H1 (cell line): ENCODE measurements at regions not wholly inside any gene's neighbourhood (a gene's known extent, or its start where the extent isn't known, plus 50 kb on each side); places are given as distances from the start of the nearest gene placed in this dataset.

ENCODE experiments used
- CTCF ChIA-PET: fragments of 300-600 bp; sonication (Branson Sonifier 250); formaldehyde crosslinking; loops from one replicate; lab custom pipeline; 2021; ENCODE audit not compliant: partially characterized antibody; lab: Charles Lee
- POLR2A ChIA-PET: fragments of 300-600 bp; sonication (Branson Sonifier 250); formaldehyde crosslinking; loops from one replicate; lab custom pipeline; 2021; ENCODE audit warnings: inconsistent platforms; ENCODE audit not compliant: partially characterized antibody; lab: Charles Lee
- DNase-seq, 2 experiments: peaks; one replicate each; pipeline versions ENCODE4 v3.0.0 to v3.0.0-alpha.2; 2010 to 2022; ENCODE audit warnings: low spot score in 2 of 2, low read depth in 1 of 2, mixed read lengths in 1 of 2
- FAIRE-seq: peaks from 2 replicates; lab custom pipeline; 2011; peaks lifted over from hg19 to GRCh38; lab: Jason Lieb, UNC
- H2AFZ ChIP-seq: 2 replicates; pipeline ENCODE4 v1.8.1; 2012; ENCODE audit warnings: low read length, inconsistent platforms
- H2AK5ac ChIP-seq: 2 replicates; pipeline ENCODE4 v1.6.1; 2013; ENCODE audit warnings: low read depth, low read length
- H2BK120ac ChIP-seq: replicated peaks from 2 replicates; pipeline ENCODE3; 2013; ENCODE audit warnings: low read depth, low read length, inconsistent platforms
- H2BK12ac ChIP-seq: 2 replicates; pipeline ENCODE4 v1.6.1; 2013; ENCODE audit warnings: low read depth, low read length
- H2BK15ac ChIP-seq: 2 replicates; pipeline ENCODE4 v1.6.1; 2013; ENCODE audit warnings: low read length
- H2BK20ac ChIP-seq: 2 replicates; pipeline ENCODE4 v1.6.1; 2013; ENCODE audit warnings: low read length
- H2BK5ac ChIP-seq: 2 replicates; pipeline ENCODE4 v1.6.1; 2013; ENCODE audit warnings: low read depth, low read length
- H3K14ac ChIP-seq: 2 replicates; pipeline ENCODE4 v1.6.1; 2013; ENCODE audit warnings: inconsistent platforms; ENCODE audit not compliant: insufficient read length
- H3K18ac ChIP-seq: 2 replicates; pipeline ENCODE4 v1.6.1; 2013; ENCODE audit warnings: low read length; ENCODE audit errors: extremely low read depth
- H3K23ac ChIP-seq: 2 replicates; pipeline ENCODE4 v1.6.1; 2013; ENCODE audit warnings: inconsistent platforms; ENCODE audit not compliant: insufficient read length
- H3K23me2 ChIP-seq: 2 replicates; pipeline ENCODE4 v1.6.1; 2013; ENCODE audit warnings: low read depth, low read length
- H3K27ac ChIP-seq: 2 replicates; pipeline ENCODE4 v1.6.1; 2011; ENCODE audit warnings: low read depth, low read length, inconsistent platforms
- H3K27me3 ChIP-seq, 4 experiments: replicated peaks in 1 of 4; 1 replicate in 1 of 4; 2 replicates in 3 of 4; pipeline versions ENCODE4 v1.6.1 to v1.8.1; 2011 to 2013; ENCODE audit warnings: low read length in 3 of 4, mild to moderate bottlenecking in 3 of 4, inconsistent platforms in 2 of 4, mixed read lengths in 2 of 4, moderate library complexity in 1 of 4; ENCODE audit not compliant: control insufficient read depth in 3 of 4, insufficient read depth in 3 of 4; ENCODE audit errors: extremely low read depth in 1 of 4
- H3K36me3 ChIP-seq, 4 experiments: 2 replicates each; pipeline versions ENCODE4 v1.6.1 to v1.8.1; 2011 to 2013; ENCODE audit warnings: mild to moderate bottlenecking in 4 of 4, low read length in 3 of 4, moderate library complexity in 2 of 4, control low read depth in 1 of 4, inconsistent platforms in 1 of 4; ENCODE audit not compliant: insufficient read depth in 4 of 4, control insufficient read depth in 2 of 4
- H3K4ac ChIP-seq: replicated peaks from 2 replicates; pipeline ENCODE3; 2013; ENCODE audit warnings: low read length, low read depth, mixed read lengths, inconsistent platforms; ENCODE audit not compliant: insufficient read length
- H3K4me1 ChIP-seq, 4 experiments: replicated peaks in 1 of 4; 1 replicate in 1 of 4; 2 replicates in 3 of 4; pipeline versions ENCODE4 v1.6.1 to v1.8.1; 2011 to 2013; ENCODE audit warnings: low read length in 3 of 4, inconsistent platforms in 2 of 4, mixed read lengths in 1 of 4; ENCODE audit not compliant: insufficient read depth in 4 of 4, control insufficient read depth in 3 of 4
- H3K4me2 ChIP-seq, 2 experiments: 2 replicates each; pipeline versions ENCODE4 v1.6.1 to v1.8.1; 2011 to 2013; ENCODE audit warnings: low read depth in 2 of 2, low read length in 2 of 2, control low read depth in 1 of 2, inconsistent platforms in 1 of 2, mild to moderate bottlenecking in 1 of 2; ENCODE audit not compliant: insufficient read depth in 1 of 2
- H3K4me3 ChIP-seq, 4 experiments: fragments of 200-600, 300-600 bp in 1 of 4; sonication (generic), shearing (Covaris generic), sonication (Bioruptor Twin) in 1 of 4; 2 replicates each; pipeline versions ENCODE4 v1.5.1 to v1.8.1; 2011 to 2016; ENCODE audit warnings: low read length in 4 of 4, low read depth in 3 of 4, control low read depth in 2 of 4, inconsistent platforms in 2 of 4, mild to moderate bottlenecking in 2 of 4, mixed read lengths in 1 of 4, moderate library complexity in 1 of 4; ENCODE audit not compliant: insufficient read depth in 2 of 4; ENCODE audit errors: extremely low read depth in 1 of 4
- H3K56ac ChIP-seq: replicated peaks from 2 replicates; pipeline ENCODE3; 2013; ENCODE audit warnings: low read depth, mild to moderate bottlenecking, mixed read lengths, low read length, inconsistent platforms; ENCODE audit not compliant: insufficient read length
- H3K79me1 ChIP-seq: 2 replicates; pipeline ENCODE4 v1.6.1; 2013; ENCODE audit warnings: low read depth, low read length, control low read depth
- H3K79me2 ChIP-seq, 2 experiments: 2 replicates each; pipeline versions ENCODE4 v1.6.1 to v1.8.1; 2012 to 2013; ENCODE audit warnings: low read length in 2 of 2, mild to moderate bottlenecking in 2 of 2, inconsistent platforms in 1 of 2; ENCODE audit not compliant: insufficient read depth in 2 of 2, control insufficient read depth in 1 of 2
- H3K9ac ChIP-seq, 4 experiments: replicated peaks in 1 of 4; 1 replicate in 1 of 4; 2 replicates in 3 of 4; pipeline versions ENCODE4 v1.6.1 to v1.8.1; 2011 to 2013; ENCODE audit warnings: low read depth in 3 of 4, low read length in 3 of 4, control low read depth in 2 of 4, mild to moderate bottlenecking in 2 of 4, moderate library complexity in 2 of 4, inconsistent platforms in 1 of 4; ENCODE audit errors: extremely low read depth in 1 of 4
- H3K9me3 ChIP-seq, 2 experiments: 2 replicates each; pipeline versions ENCODE4 v1.6.1 to v1.8.1; 2012 to 2013; ENCODE audit warnings: mild to moderate bottlenecking in 2 of 2, moderate library complexity in 2 of 2, control low read depth in 1 of 2, inconsistent platforms in 1 of 2, low read depth in 1 of 2, low read length in 1 of 2, mixed read lengths in 1 of 2; ENCODE audit not compliant: insufficient read depth in 2 of 2
- H4K20me1 ChIP-seq, 2 experiments: replicated peaks in 1 of 2; 2 replicates each; pipeline versions ENCODE3 to v1.8.1; 2011 to 2013; ENCODE audit warnings: inconsistent platforms in 2 of 2, low read length in 2 of 2, mild to moderate bottlenecking in 1 of 2; ENCODE audit not compliant: insufficient read depth in 2 of 2, control insufficient read depth in 1 of 2
- H4K5ac ChIP-seq: 2 replicates; pipeline ENCODE4 v1.6.1; 2013; ENCODE audit warnings: low read length, low read depth, mixed read lengths, inconsistent platforms; ENCODE audit not compliant: insufficient read length
- H4K8ac ChIP-seq: 2 replicates; pipeline ENCODE4 v1.8.0; 2013; ENCODE audit warnings: mild to moderate bottlenecking, moderate library complexity, low read length, inconsistent platforms; ENCODE audit not compliant: insufficient read depth; ENCODE audit errors: extremely low read depth
- H4K91ac ChIP-seq: replicated peaks from 2 replicates; pipeline ENCODE3; 2013; ENCODE audit warnings: low read length, mixed read lengths, inconsistent platforms; ENCODE audit not compliant: insufficient read length
- ASH2L ChIP-seq: fragments of 200-600, 300-600 bp; sonication (generic); IDR thresholded peaks from one replicate; pipeline ENCODE4 v1.7.1; 2017; ENCODE audit warnings: low read length
- CBX5 ChIP-seq: fragments of 300-800, 300-1000 bp; sonication (generic); IDR thresholded peaks from 2 replicates; pipeline ENCODE4 v1.7.1; 2016; ENCODE audit warnings: antibody characterized with exemption, low read length, low read depth
- KDM5A ChIP-seq: fragments of 200-600 bp; IDR thresholded peaks from 2 replicates; pipeline ENCODE4 v1.7.1; 2012; ENCODE audit warnings: mild to moderate bottlenecking, low read length, inconsistent platforms, mixed read lengths
- SIN3A ChIP-seq, 2 experiments: IDR thresholded peaks in 1 of 2; conservative IDR thresholded peaks in 1 of 2; 2 replicates each; pipeline ENCODE4 v1.6.1; 2011 to 2012; ENCODE audit warnings: low read length in 2 of 2, improper control_type of control experiment in 1 of 2, low read depth in 1 of 2, mild to moderate bottlenecking in 1 of 2
- WGBS, 2 experiments: shearing (Covaris generic) in 1 of 2; methylation state at CpG; one replicate each; pipeline versions ENCODE4 v1.1.6 to v1.1.7; 2013 to 2015; ENCODE audit warnings: low lambda C conversion rate in 2 of 2, mixed read lengths in 2 of 2, inconsistent platforms in 1 of 2, low coverage in 1 of 2, missing lambda C conversion rate in 1 of 2; ENCODE audit not compliant: insufficient replicate concordance in 2 of 2, insufficient coverage in 1 of 2, insufficient read length in 1 of 2; ENCODE audit errors: extremely low coverage in 1 of 2, missing lambda C conversion rate in 1 of 2; 5-methylcytosine and 5-hydroxymethylcytosine counted together

DNA sequence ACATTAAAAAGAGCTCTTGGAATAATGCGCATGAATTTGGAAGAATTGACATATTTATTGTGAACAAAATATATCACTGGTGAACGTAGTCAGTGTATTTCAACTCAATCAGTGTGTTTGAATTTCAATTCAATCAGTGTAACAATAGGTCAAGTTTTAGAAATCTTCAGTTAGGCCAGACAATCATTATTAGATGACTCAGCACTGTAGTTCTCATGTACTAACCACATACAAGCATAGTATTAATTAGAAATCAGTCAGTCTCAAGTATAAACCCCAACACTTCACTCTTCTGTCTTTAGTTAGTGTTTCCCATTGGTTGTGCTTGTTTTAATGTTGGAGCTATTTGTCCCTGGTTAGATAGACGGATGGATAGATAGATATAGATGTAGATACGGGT is 1247.9 kb downstream of the NXPH1 start:
- Histone ChIP-seq H2BK12ac (no peak overlapping the region), H3K9me3 (0 out of 4 replicates have a peak, but pooled peaks cover 0 to 3% of the 10 kb centered on the region in 2 experiments), H2BK120ac (no peak overlapping the region), H2AFZ (no peak overlapping the region), H3K18ac (no peak overlapping the region), H3K36me3 (no peaks in the 10 kb centered on the region), H4K91ac (no peak overlapping the region), H3K23me2 (no peaks in the 10 kb centered on the region), H2BK5ac (no peak overlapping the region), H3K4ac (no peak overlapping the region), H2BK20ac (no peak overlapping the region), H3K14ac (no peak overlapping the region), H4K20me1 (no peaks in the 10 kb centered on the region), H3K4me2 (no peak overlapping the region), H3K56ac (no peak overlapping the region), H3K9ac (no peak overlapping the region), H4K8ac (no peak overlapping the region), H3K23ac (no peak overlapping the region), H3K4me3 (no peak overlapping the region), H3K27ac (no peak overlapping the region), H3K4me1 (no peaks in the 10 kb centered on the region), H3K27me3 (no peaks in the 10 kb centered on the region), H4K5ac (no peak overlapping the region), H2AK5ac (no peak overlapping the region), H2BK15ac (no peak overlapping the region), H3K79me2 (no peaks in the 10 kb centered on the region), H3K79me1 (no peaks in the 10 kb centered on the region)
- FAIRE-seq (no peak), DNase-seq (no peak)
- ChIA-PET CTCF (no interaction called here), POLR2A (no interaction called here)
- no peak for TF ChIP-seq SIN3A (conservative IDR thresholded peaks at IDR 0.05 in 1 of 2, IDR thresholded peaks at IDR 0.05 in 1 of 2; ENCODE audit: low read depth in 1 of 2, low read length in 2 of 2)
- no peak for TF ChIP-seq CBX5
- no peak for TF ChIP-seq KDM5A
- TF ChIP-seq ASH2L, result no peak
- WGBS, 2 experiments, result 96% methylated on average over 4 of the region's 4 CpGs; no CpG with 5 or more reads in 1 of the 2 experiments
